ENCODE measurements at regions not wholly inside any gene's neighbourhood (a gene's known extent, or its start where the extent isn't known, plus 50 kb on each side); places are given as distances from the start of the nearest gene placed in this dataset.
"Not testable (repeated sequence)": the region's sequence is repeated elsewhere in the genome, so short reads cannot be mapped to it uniquely, and the experiment has no call there.

DNA sequence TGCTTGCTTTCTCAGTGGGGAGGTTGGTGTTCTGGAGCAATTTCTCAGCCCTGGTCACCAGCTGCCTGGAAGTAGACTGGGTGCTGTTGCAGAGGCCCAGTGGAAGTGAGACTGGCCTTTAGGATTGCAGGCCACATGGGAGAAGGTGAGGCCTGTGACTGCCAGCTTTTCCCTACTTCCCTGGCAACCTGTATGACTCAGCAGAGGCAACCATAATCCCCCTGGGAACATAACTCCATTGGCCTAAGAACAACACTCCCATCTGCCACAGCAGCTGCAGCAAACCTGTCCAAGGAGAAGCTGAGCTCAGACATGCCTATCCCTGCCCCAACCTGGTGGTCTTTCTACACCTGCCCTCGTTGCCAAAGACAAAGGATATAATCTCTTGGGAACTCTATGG, 473.5 kb upstream of the SPTLC3 start:
- no peak overlapping the region for H3K4me3 ChIP-seq
- no peak overlapping the region for H3K27ac ChIP-seq
- intact Hi-C loops (cut with DNase I; ENCODE audit: low total_unique reads): no loop called here
- TF ChIP-seq POLR2A (IDR thresholded peaks at IDR 0.05): no peak
- no peak for TF ChIP-seq CTCF (IDR thresholded peaks at IDR 0.05 in 8 of 11, conservative IDR thresholded peaks at IDR 0.05 in 3 of 11)
- no peak for TF ChIP-seq POLR2AphosphoS5 (IDR thresholded peaks at IDR 0.05)
- peaks cover 0 to 18% (median 4%) of the 10 kb centered on the region in 8 donors for H3K9me3 ChIP-seq
- no peaks in the 10 kb centered on the region for H3K27me3 ChIP-seq (replicated peaks in 1 of 7)
- no peak for DNase-seq
- no peaks in the 10 kb centered on the region for H3K36me3 ChIP-seq
- WGBS, 5 donors: 30 to 54% (median 36%) methylated on average over 1 of the region's 1 CpG
- H3K4me1 ChIP-seq: no peaks in the 10 kb centered on the region

DNA sequence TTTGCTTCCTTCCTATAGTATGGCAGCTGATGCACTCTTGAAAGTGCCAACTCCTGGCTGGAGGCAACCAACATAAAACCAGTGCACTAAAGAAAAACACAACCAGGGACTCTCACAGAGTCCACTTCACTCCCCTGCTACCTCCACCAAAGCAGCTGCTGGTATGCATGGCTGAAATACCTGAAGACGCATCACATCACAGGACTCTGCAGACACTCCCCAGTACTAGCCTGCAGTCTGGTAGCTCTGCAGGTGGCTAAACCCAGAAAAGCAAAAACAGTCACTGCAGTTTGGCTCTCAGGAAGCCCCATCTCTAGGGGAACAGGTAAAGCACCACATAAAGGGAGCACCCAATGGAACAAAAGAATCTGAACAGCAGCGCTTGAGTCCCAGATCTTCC, 473.0 kb upstream of the SPTLC3 start:
- intact Hi-C loops (cut with DNase I; ENCODE audit: low total_unique reads): no loop called here
- Histone ChIP-seq H3K36me3 (no peaks in the 10 kb centered on the region), H3K27me3 (replicated peaks in 1 of 7) (no peaks in the 10 kb centered on the region), H3K4me1 (no peaks in the 10 kb centered on the region), H3K4me3 (no peak overlapping the region), H3K27ac (no peak overlapping the region), H3K9me3 (peaks cover 0 to 18% (median 4%) of the 10 kb centered on the region in 8 donors)
- DNase-seq: no peak
- 91 to 98% (median 94%) methylated on average over 2 of the region's 2 CpGs for WGBS, 5 donors
- no peak for TF ChIP-seq POLR2AphosphoS5 (IDR thresholded peaks at IDR 0.05)
- TF ChIP-seq CTCF (IDR thresholded peaks at IDR 0.05 in 8 of 11, conservative IDR thresholded peaks at IDR 0.05 in 3 of 11): no peak
- no peak for TF ChIP-seq POLR2A (IDR thresholded peaks at IDR 0.05)

GRCh38 chr20:12554426-12554825, 454.3 kb upstream of the SPTLC3 start:
- intact Hi-C loops (cut with DNase I; ENCODE audit: low total_unique reads): no loop called here
- no peaks in the 10 kb centered on the region for H3K27me3 ChIP-seq (replicated peaks in 1 of 7)
- H3K36me3 ChIP-seq: no peaks in the 10 kb centered on the region
- no peak overlapping the region for H3K27ac ChIP-seq
- 59 to 78% (median 65%) methylated on average over 2 of the region's 2 CpGs for WGBS, 5 donors
- no peak for DNase-seq
- peaks cover 0 to 6% (median 0%) of the 10 kb centered on the region in 8 donors for H3K9me3 ChIP-seq
- H3K4me1 ChIP-seq: no peaks in the 10 kb centered on the region
- TF ChIP-seq POLR2AphosphoS5 (IDR thresholded peaks at IDR 0.05) (no peak), CTCF (IDR thresholded peaks at IDR 0.05 in 8 of 11, conservative IDR thresholded peaks at IDR 0.05 in 3 of 11) (no peak), POLR2A (IDR thresholded peaks at IDR 0.05) (no peak)
- no peak overlapping the region for H3K4me3 ChIP-seq

DNA sequence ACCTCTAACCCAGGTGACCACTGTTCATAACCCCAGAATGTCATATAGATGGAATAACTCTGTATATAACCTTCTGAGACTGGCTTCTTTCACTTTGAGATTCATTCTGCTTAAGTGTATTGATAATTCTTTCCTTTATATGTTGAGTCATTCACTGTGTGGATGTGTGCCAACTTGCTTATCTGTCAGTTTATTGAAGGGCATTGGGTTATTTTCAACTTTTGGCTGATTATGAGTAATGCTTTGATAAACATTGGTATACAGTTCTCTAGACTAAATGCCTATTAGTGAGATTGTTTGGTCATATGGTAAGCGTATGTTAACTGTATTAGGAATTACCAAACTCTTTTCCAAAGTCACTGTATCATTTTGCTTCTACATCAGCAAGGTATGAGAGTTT, 453.4 kb upstream of the SPTLC3 start:
- Histone ChIP-seq H3K27me3 (replicated peaks in 1 of 7) (no peaks in the 10 kb centered on the region), H3K4me3 (no peak overlapping the region), H3K9me3 (peaks cover 0 to 10% (median 0%) of the 10 kb centered on the region in 8 donors), H3K36me3 (no peaks in the 10 kb centered on the region), H3K4me1 (no peaks in the 10 kb centered on the region), H3K27ac (no peak overlapping the region)
- TF ChIP-seq POLR2AphosphoS5 (IDR thresholded peaks at IDR 0.05) (no peak), CTCF (IDR thresholded peaks at IDR 0.05 in 8 of 11, conservative IDR thresholded peaks at IDR 0.05 in 3 of 11) (no peak), POLR2A (IDR thresholded peaks at IDR 0.05) (no peak)
- DNase-seq: no peak
- WGBS, 5 donors: 77 to 89% (median 80%) methylated on average over 1 of the region's 1 CpG
- intact Hi-C loops (cut with DNase I; ENCODE audit: low total_unique reads): no loop called here

DNA sequence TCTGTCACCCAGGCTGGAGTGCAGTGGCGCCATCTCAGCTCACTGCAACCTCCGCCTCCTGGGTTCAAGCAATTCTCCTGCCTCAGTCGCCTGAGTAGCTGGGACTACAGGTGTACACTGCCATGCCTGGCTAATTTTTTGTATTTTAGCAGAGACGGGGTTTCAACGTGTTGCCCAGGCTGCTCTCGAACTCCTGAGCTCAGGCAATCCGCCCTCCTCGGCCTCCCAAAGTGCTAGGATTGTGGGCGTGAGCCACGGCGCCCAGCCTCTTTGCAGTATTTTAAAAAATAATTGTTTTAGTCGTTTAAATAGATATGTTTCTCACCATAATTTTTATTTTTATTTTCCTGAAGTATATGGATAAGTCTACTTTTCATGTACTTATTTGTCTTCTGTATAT, 452.9 kb upstream of the SPTLC3 start:
- intact Hi-C loops (cut with DNase I; ENCODE audit: low total_unique reads); H3K4me3 ChIP-seq; DNase-seq; H3K4me1 ChIP-seq; H3K36me3 ChIP-seq; H3K27ac ChIP-seq; H3K27me3 ChIP-seq (replicated peaks in 1 of 7): not testable (repeated sequence)
- WGBS, 5 donors: 84 to 92% (median 85%) methylated on average over 11 to 12 of the region's 12 CpGs
- H3K9me3 ChIP-seq: peaks cover 0 to 13% (median 4%) of the 10 kb centered on the region in 8 donors
